ENCODE measurements at regions not wholly inside any gene's neighbourhood (a gene's known extent, or its start where the extent isn't known, plus 50 kb on each side); places are given as distances from the start of the nearest gene placed in this dataset.

DNA sequence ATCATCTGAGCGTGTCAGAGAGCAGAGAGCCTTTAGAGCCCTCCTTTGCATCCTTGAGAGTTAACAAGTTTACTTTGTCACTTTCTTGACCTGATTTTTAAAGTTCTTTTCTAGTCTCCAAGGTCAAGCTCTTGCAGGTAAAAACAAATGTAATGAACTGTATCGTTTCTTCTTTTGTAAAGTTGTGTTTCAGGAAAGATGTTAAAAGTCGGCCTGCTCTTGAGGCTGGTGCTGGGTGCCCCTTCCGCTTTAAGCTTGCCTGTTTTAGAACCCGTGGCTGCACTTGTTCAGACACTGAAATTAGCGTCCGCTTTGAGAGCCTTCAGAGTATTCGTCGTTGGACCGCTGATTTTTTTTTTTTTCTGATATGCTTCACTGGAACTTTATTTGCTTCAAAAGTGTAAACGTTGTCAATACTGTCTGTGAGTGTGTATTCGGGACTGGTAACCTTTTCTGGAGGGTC is 52.6 kb upstream of the ULK4 start:
- ChIA-PET POLR2A (interaction anchor here (0.7 to 1.0 kb wide), 3 partner anchors 16 to 68 kb away, joined by 3 to 5 read pairs (median 4); partner anchors contain the start of gene ULK4), CTCF (interaction anchor here (1.7 kb wide), 1 partner anchor 65 kb away, joined by 7 read pairs; no protein-coding TSS in a partner anchor)

DNA sequence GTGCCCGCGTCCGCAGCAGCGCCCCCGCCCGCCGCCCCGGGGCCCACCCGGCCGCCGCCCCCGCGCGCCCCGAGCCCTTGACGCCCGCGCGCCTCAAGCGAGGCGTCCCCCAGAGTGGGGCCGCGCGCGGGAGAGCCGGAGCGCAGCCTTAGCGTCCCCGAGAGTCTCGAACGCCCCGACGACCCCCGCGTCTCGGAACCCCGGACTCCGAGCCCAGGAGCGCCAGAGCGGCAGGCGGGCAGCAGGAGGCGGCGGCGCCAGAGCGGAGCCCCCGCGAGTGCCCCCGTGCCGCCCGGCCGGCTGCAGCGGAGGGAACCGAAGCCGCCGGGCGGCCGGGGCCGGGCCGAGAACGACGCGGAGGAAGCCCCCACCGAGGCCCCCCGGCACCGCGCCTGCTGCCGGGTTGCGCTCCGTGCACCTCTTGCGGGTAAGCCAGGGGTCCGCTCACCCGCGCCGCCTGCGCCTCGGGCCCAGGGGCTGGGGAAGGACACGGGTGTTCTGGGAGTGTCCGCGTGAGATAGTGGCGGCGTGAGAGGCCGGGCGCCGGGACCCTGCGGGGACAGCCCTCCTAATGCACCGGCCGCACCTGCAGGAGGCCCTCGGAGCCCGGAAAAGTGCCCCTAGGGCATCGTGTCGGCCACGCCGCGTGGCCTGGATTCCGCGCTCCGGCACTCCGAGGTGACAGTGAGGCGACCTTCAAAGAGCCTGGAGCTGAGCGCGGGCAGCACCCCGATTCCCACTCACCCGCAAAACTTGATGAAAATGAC is 52.0 kb upstream of the ULK4 start:
- ChIA-PET CTCF (interaction anchor here (1.0 to 1.7 kb wide), 2 partner anchors 66 to 80 kb away, joined by 3 to 7 read pairs; no protein-coding TSS in a partner anchor), POLR2A (interaction anchor here (1.0 kb wide), 2 partner anchors 52 to 69 kb away, joined by 3 to 5 read pairs; partner anchors contain the start of gene ULK4)

DNA sequence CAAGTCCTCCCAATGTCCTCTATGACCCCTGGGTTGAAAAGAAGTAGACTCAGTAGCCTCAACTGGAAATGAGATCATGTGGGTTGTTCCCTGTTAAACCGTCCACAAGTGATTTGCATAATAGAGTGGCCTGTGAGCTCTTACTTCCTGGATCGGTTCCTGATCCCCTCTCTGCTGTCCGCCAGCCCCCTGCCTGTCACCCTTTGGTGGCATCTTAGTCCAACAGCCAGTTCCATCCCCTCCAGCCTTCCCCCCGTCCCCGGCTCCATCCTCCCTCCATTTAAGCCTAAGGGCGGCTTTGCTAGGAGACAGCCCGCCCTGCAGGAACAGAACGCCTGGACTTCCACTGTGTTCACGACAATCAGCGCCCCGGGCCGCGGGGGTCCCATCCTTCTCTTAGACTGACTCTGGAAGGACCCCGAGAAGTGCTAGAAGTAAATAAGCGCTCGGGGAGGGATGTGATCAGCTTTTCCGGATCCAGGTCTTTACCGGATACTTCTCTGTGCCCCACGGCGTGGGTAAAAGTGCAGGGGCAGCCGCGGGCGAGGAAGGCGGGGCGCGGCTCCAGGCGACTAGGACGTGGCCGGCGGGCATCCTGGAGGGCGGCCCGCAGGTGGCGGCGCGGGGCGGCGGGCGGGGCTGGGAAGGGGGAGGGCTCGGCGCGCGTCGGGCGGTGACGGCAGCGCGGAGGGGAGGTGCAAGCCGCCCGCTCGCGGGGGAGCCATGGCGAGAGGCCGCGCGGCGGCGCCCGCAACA is 51.2 kb upstream of the ULK4 start:
- POLR2A ChIA-PET, result interaction anchor here (0.5 to 0.6 kb wide), 2 partner anchors 50 to 56 kb away, joined by 3 to 4 read pairs; no protein-coding TSS in a partner anchor
- CTCF ChIA-PET, result interaction anchor here (1.0 kb wide), 2 partner anchors 14 to 81 kb away, joined by 3 read pairs; no protein-coding TSS in a partner anchor

DNA sequence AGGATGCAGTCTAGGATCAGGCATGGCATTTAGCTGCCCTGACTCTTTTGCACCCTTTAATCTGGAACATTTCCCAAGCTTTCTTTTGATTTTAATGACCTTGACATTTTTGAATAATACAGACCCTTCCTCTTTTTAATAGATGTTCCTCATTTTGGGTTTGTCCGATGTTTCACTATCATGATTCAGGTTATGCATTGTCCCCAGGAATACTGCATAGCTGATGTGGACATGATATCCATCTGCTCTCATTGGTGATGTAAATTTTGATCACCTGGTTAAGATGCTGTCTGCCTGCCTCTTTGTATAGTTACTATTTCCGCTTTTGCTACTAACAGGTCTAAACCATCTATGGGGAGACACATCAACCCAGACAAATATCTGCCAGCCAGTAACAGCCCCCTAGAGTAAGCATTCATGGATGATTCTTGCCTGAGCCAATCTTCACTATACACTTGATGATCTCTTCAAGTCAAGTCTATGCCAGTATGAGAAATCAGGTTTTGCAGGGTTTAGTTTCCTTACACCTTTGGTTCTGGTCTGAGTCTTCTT is 50.6 kb upstream of the ULK4 start:
- CTCF ChIA-PET, result interaction anchor here (1.0 kb wide), 2 partner anchors 14 to 81 kb away, joined by 3 read pairs; no protein-coding TSS in a partner anchor

More for the DNA sequence above, 50.6 kb upstream of the ULK4 start:
- POLR2A ChIA-PET, result interaction anchor here (0.5 to 0.6 kb wide), 2 partner anchors 50 to 55 kb away, joined by 3 to 4 read pairs; no protein-coding TSS in a partner anchor

Measured in activated CD8-positive, alpha-beta memory T cell treated with anti-CD3 and anti-CD28 coated beads for 36 hours (primary cell).